HepG2 (cell line): ENCODE measurements at regions not wholly inside any gene's neighbourhood (a gene's known extent, or its start where the extent isn't known, plus 50 kb on each side); places are given as distances from the start of the nearest gene placed in this dataset.

Source experiments
- ATAC-seq: fragments of 200-7000 bp; cut with Tn5 transposase; 3 replicates; pipeline ENCODE4 v1.9.1; 2020; ENCODE audit warnings: mild to moderate bottlenecking, moderate library complexity
- BruUV-seq: library from RNA; stranded (reverse); fragments of 400-500 nt; replicated peaks from 2 replicates; lab custom pipeline; 2021; lab: Mats Ljungman, UMichigan
- CTCF ChIA-PET: fragments of 300-600 bp; formaldehyde crosslinking; extraction: SDS; loops from one replicate; lab custom pipeline; 2021; ENCODE audit warnings: low total read pairs, inconsistent platforms, low intra/inter-chr PET ratio; lab: Yijun Ruan, JAX
- POLR2A ChIA-PET: fragments of 350-600 bp; sonication (Branson Sonifier 250); formaldehyde crosslinking; loops from one replicate; lab custom pipeline; 2020; ENCODE audit warnings: antibody characterized with exemption, inconsistent platforms; lab: Yijun Ruan, JAX
- DNase-seq: peaks from one replicate; pipeline ENCODE4 v3.0.0-alpha.2; 2015; ENCODE audit warnings: low spot score
- FAIRE-seq: peaks from 3 replicates; lab custom pipeline; 2011; peaks lifted over from hg19 to GRCh38; lab: Jason Lieb, UNC
- H2AFZ ChIP-seq: one replicate; pipeline ENCODE4 v1.6.1; 2011; ENCODE audit warnings: low read length, inconsistent platforms
- H3K27ac ChIP-seq: fragments of 300-600 bp; 3 replicates; pipeline ENCODE4 v1.8.0; 2011; ENCODE audit warnings: mixed run types, mild to moderate bottlenecking, mixed read lengths, low read length, inconsistent platforms; ENCODE audit not compliant: insufficient read depth; ENCODE audit errors: extremely low read length
- H3K27me3 ChIP-seq, 2 experiments: fragments of 200-600 bp in 1 of 2; 2 replicates in 1 of 2; 3 replicates in 1 of 2; pipeline versions ENCODE4 v1.6.0 to v1.8.0; 2011; ENCODE audit warnings: low read length in 2 of 2, mild to moderate bottlenecking in 2 of 2, moderate library complexity in 2 of 2, inconsistent platforms in 1 of 2; ENCODE audit not compliant: insufficient read depth in 2 of 2, control insufficient read depth in 1 of 2
- H3K36me3 ChIP-seq, 2 experiments: fragments of 200-600 bp in 1 of 2; replicated peaks in 1 of 2; 2 replicates in 1 of 2; 3 replicates in 1 of 2; pipeline versions ENCODE4 v1.5.1 to v1.8.0; 2011; ENCODE audit warnings: low read length in 2 of 2, inconsistent platforms in 1 of 2; ENCODE audit not compliant: insufficient read depth in 2 of 2, control insufficient read depth in 1 of 2
- H3K4me1 ChIP-seq: 2 replicates; pipeline ENCODE4 v1.5.1; 2012; ENCODE audit warnings: low read length, inconsistent platforms; ENCODE audit not compliant: insufficient read depth
- H3K4me2 ChIP-seq: 2 replicates; pipeline ENCODE4 v1.6.0; 2011; ENCODE audit warnings: low read depth, low read length, inconsistent platforms
- H3K4me3 ChIP-seq, 3 experiments: fragments of 200-600 bp in 1 of 3; sonication (generic), shearing (Covaris generic) in 1 of 3; replicated peaks in 1 of 3; 2 replicates each; pipeline ENCODE4 v1.5.1; 2011 to 2016; ENCODE audit warnings: low read length in 3 of 3, inconsistent platforms in 2 of 3, low read depth in 2 of 3, mild to moderate bottlenecking in 2 of 3, control low read depth in 1 of 3, mixed read lengths in 1 of 3; ENCODE audit not compliant: insufficient read depth in 1 of 3
- H3K79me2 ChIP-seq: one replicate; pipeline ENCODE4 v1.6.1; 2011; ENCODE audit warnings: low read length, inconsistent platforms; ENCODE audit not compliant: insufficient read depth
- H3K9ac ChIP-seq: 2 replicates; pipeline ENCODE4 v1.6.0; 2011; ENCODE audit warnings: mild to moderate bottlenecking, low read depth, low read length, inconsistent platforms; ENCODE audit not compliant: insufficient read depth
- H3K9me3 ChIP-seq: 2 replicates; pipeline ENCODE4 v1.5.1; 2012; ENCODE audit warnings: mild to moderate bottlenecking, low read length
- H4K20me1 ChIP-seq: 2 replicates; pipeline ENCODE4 v1.6.0; 2011; ENCODE audit warnings: inconsistent platforms, mild to moderate bottlenecking, low read length, moderate library complexity; ENCODE audit not compliant: insufficient read depth
- BRCA1 ChIP-seq: sonication (generic); formaldehyde crosslinking; IDR thresholded peaks from 2 replicates; pipeline ENCODE4 v1.4.0; 2020; ENCODE audit warnings: missing genetic modification reagents
- CHD4 ChIP-seq: fragments of 200-600 bp; sonication (generic); IDR thresholded peaks from 2 replicates; pipeline ENCODE4 v1.7.0; 2017; ENCODE audit warnings: mild to moderate bottlenecking, low read length, borderline replicate concordance
- EHMT2 ChIP-seq: fragments of 200-600 bp; sonication (generic); IDR thresholded peaks from 2 replicates; pipeline ENCODE4 v1.7.0; 2017; ENCODE audit warnings: antibody characterized with exemption, low read depth, low read length, borderline replicate concordance
- FOXC1 ChIP-seq: sonication (generic); formaldehyde crosslinking; IDR thresholded peaks from 2 replicates; pipeline ENCODE4 v1.8.0; 2022; ENCODE audit warnings: mild to moderate bottlenecking, missing genetic modification reagents, borderline replicate concordance
- KDM5B ChIP-seq: sonication (generic); formaldehyde crosslinking; IDR thresholded peaks from 2 replicates; pipeline ENCODE4 v1.4.0; 2020; ENCODE audit warnings: missing genetic modification reagents, mild to moderate bottlenecking, borderline replicate concordance
- LCORL ChIP-seq, 2 experiments: fragments of 450-650 bp in 1 of 2; sonication (generic) in 1 of 2; formaldehyde crosslinking in 1 of 2; IDR thresholded peaks; 2 replicates each; pipeline versions ENCODE4 v1.5.0 to v1.6.1; 2017 to 2020; ENCODE audit warnings: antibody characterized with exemption in 1 of 2, missing genetic modification reagents in 1 of 2
- NR1H2 ChIP-seq: sonication (generic); formaldehyde crosslinking; IDR thresholded peaks from 2 replicates; pipeline ENCODE4 v1.8.1; 2022; ENCODE audit warnings: low read depth, missing genetic modification reagents, borderline replicate concordance
- SP4 ChIP-seq: sonication (generic); formaldehyde crosslinking; IDR thresholded peaks from 2 replicates; pipeline ENCODE4 v1.8.1; 2023; ENCODE audit warnings: mild to moderate bottlenecking, missing genetic modification reagents
- TEAD3 ChIP-seq: optimal IDR thresholded peaks from 2 replicates; pipeline ENCODE3; 2016; ENCODE audit warnings: borderline replicate concordance
- ZC3H13 ChIP-seq: sonication (generic); formaldehyde crosslinking; IDR thresholded peaks from 2 replicates; pipeline ENCODE4 v1.8.1; 2023; ENCODE audit warnings: mild to moderate bottlenecking, missing genetic modification reagents, moderate library complexity
- ZNF124 ChIP-seq: sonication (generic); formaldehyde crosslinking; IDR thresholded peaks from 2 replicates; pipeline ENCODE4 v1.4.0; 2020; ENCODE audit warnings: missing genetic modification reagents
- ZNF20 ChIP-seq: sonication (generic); formaldehyde crosslinking; IDR thresholded peaks from 2 replicates; pipeline ENCODE4 v1.4.0; 2020; ENCODE audit warnings: mild to moderate bottlenecking, moderate library complexity, missing genetic modification reagents
- ZNF343 ChIP-seq: sonication (generic); formaldehyde crosslinking; IDR thresholded peaks from 2 replicates; pipeline ENCODE4 v1.4.0; 2020; ENCODE audit warnings: mild to moderate bottlenecking, missing genetic modification reagents
- ZNF446 ChIP-seq: sonication (generic); formaldehyde crosslinking; IDR thresholded peaks from 2 replicates; pipeline ENCODE4 v1.5.0; 2020; ENCODE audit warnings: mild to moderate bottlenecking, missing genetic modification reagents
- ZNF543 ChIP-seq: sonication (generic); formaldehyde crosslinking; IDR thresholded peaks from 2 replicates; pipeline ENCODE4 v1.4.0; 2020; ENCODE audit warnings: mild to moderate bottlenecking, missing genetic modification reagents
- ZNF678 ChIP-seq: sonication (generic); formaldehyde crosslinking; IDR thresholded peaks from 2 replicates; pipeline ENCODE4 v1.4.0; 2020; ENCODE audit warnings: mild to moderate bottlenecking, missing genetic modification reagents
- ZNF850 ChIP-seq: sonication (generic); formaldehyde crosslinking; conservative IDR thresholded peaks from 2 replicates; pipeline ENCODE4 v1.9.0; 2021; ENCODE audit warnings: mild to moderate bottlenecking, missing genetic modification reagents
- WGBS: methylation state at CpG from one replicate; pipeline ENCODE4 v1.1.6; 2017; ENCODE audit warnings: low lambda C conversion rate; 5-methylcytosine and 5-hydroxymethylcytosine counted together
- in situ Hi-C: cut with HindIII; loops from 2 replicates; pipeline ENCODE4 v1.10.0; 2017; ENCODE audit warnings: low pct_unique_long_range_greater_than_20kb; ENCODE audit not compliant: extremely low pct_ligation_motif_present
- intact Hi-C: fragments of 100-400 bp; cut with micrococcal nuclease; formaldehyde crosslinking; loops from one replicate; pipeline ENCODE4 v1.10.0; 2022; ENCODE audit not compliant: unreplicated experiment
- TF ChIP-seq, protein P1 (sequence below): IDR thresholded peaks from 2 replicates; pipeline ENCODE4 v1.6.1; 2016; ENCODE audit warnings: missing compliant biosample characterization, missing genetic modification reagents, borderline replicate concordance

- peaks cover under 1 to 39% of the 10 kb centered on the region in 2 experiments; a peak in 3 of 5 replicates for H3K27me3 ChIP-seq
- intact Hi-C loops (no loop called here), in situ Hi-C loops (no loop called here)
- H3K4me1 ChIP-seq: no peaks in the 10 kb centered on the region
- H3K27ac ChIP-seq: no peak overlapping the region
- ATAC-seq: no peak
- no peak for FAIRE-seq
- POLR2A ChIA-PET: no interaction called here
- BruUV-seq: no TSS peak
- H3K36me3 ChIP-seq: no peaks in the 10 kb centered on the region
- CTCF ChIA-PET: no interaction called here
- no peaks in the 10 kb centered on the region for H3K9me3 ChIP-seq
- H3K9ac ChIP-seq: no peak overlapping the region
- no peak for DNase-seq
- no peaks in the 10 kb centered on the region for H4K20me1 ChIP-seq
- no peak overlapping the region for H2AFZ ChIP-seq
- TF ChIP-seq ZNF343 (no peak), TEAD3 (CRISPR knock-in tag) (no peak), KDM5B (no peak), ZNF543 (CRISPR knock-in tag) (no peak), EHMT2 (no peak), NR1H2 (CRISPR knock-in tag) (no peak), CHD4 (no peak), ZNF446 (CRISPR knock-in tag) (no peak), ZC3H13 (CRISPR knock-in tag) (no peak), ZNF678 (CRISPR knock-in tag) (no peak), SP4 (CRISPR knock-in tag) (no peak), ZNF850 (CRISPR knock-in tag) (no peak), BRCA1 (CRISPR knock-in tag) (no peak), ZNF124 (no peak), ZNF20 (CRISPR knock-in tag) (no peak), FOXC1 (CRISPR knock-in tag) (no peak), LCORL (IDR thresholded peaks at IDR 0.05) (no peak), LCORL (CRISPR knock-in tag; IDR thresholded peaks at IDR 0.05) (no peak)
- TF ChIP-seq, protein P1, sequence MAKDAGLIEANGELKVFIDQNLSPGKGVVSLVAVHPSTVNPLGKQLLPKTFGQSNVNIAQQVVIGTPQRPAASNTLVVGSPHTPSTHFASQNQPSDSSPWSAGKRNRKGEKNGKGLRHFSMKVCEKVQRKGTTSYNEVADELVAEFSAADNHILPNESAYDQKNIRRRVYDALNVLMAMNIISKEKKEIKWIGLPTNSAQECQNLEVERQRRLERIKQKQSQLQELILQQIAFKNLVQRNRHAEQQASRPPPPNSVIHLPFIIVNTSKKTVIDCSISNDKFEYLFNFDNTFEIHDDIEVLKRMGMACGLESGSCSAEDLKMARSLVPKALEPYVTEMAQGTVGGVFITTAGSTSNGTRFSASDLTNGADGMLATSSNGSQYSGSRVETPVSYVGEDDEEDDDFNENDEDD (CRISPR knock-in tag): no peak
- no peak overlapping the region for H3K4me2 ChIP-seq
- WGBS: 57% methylated on average over 8 of the region's 8 CpGs
- no peak overlapping the region for H3K4me3 ChIP-seq
- no peaks in the 10 kb centered on the region for H3K79me2 ChIP-seq
Observed at GRCh38 chr12:111031916-111032590, 111.7 kb upstream of the MYL2 start.
